ENCODE measurements at regions not wholly inside any gene's neighbourhood (a gene's known extent, or its start where the extent isn't known, plus 50 kb on each side); places are given as distances from the start of the nearest gene placed in this dataset.

GRCh38 chrX:4670606-4671005, 957.2 kb upstream of the PRKX start:
- TF ChIP-seq CTCF (IDR thresholded peaks at IDR 0.05) = no peak
- Histone ChIP-seq H3K9me3 (no peaks in the 10 kb centered on the region), H3K36me3 (no peaks in the 10 kb centered on the region), H3K27me3 (no peaks in the 10 kb centered on the region), H3K4me1 (no peaks in the 10 kb centered on the region), H3K27ac (no peak overlapping the region), H3K4me3 (no peak overlapping the region)
- no peak for DNase-seq
- no peak for ATAC-seq
- intact Hi-C loops (cut with DNase I) = no loop called here
- 67 to 85% methylated on average over 5 of the region's 5 CpGs for WGBS, 2 donors

GRCh38 chrX:4668802-4669536, 955.5 kb upstream of the PRKX start:
- intact Hi-C loops (cut with DNase I) = no loop called here
- no peak for ATAC-seq
- H3K4me1 ChIP-seq = no peaks in the 10 kb centered on the region
- DNase-seq = no peak
- no peaks in the 10 kb centered on the region for H3K36me3 ChIP-seq
- H3K9me3 ChIP-seq = no peaks in the 10 kb centered on the region
- TF ChIP-seq CTCF (IDR thresholded peaks at IDR 0.05) = no peak
- no peak overlapping the region for H3K27ac ChIP-seq
- H3K4me3 ChIP-seq = no peak overlapping the region
- H3K27me3 ChIP-seq = no peaks in the 10 kb centered on the region
- WGBS, 2 donors = 72 to 77% methylated on average over 7 of the region's 7 CpGs

GRCh38 chrX:4663085-4663484, 949.6 kb upstream of the PRKX start:
- TF ChIP-seq CTCF (IDR thresholded peaks at IDR 0.05) = no peak
- no peaks in the 10 kb centered on the region for H3K27me3 ChIP-seq
- WGBS, 2 donors = 70 to 75% methylated on average over 3 of the region's 3 CpGs
- no peak overlapping the region for H3K27ac ChIP-seq
- intact Hi-C loops (cut with DNase I) = no loop called here
- no peak for DNase-seq
- no peaks in the 10 kb centered on the region for H3K36me3 ChIP-seq
- no peaks in the 10 kb centered on the region for H3K4me1 ChIP-seq
- no peak overlapping the region for H3K4me3 ChIP-seq
- peaks cover 0 to 31% (median 0%) of the 10 kb centered on the region in 11 donors for H3K9me3 ChIP-seq
- ATAC-seq = no peak

- no peaks in the 10 kb centered on the region for H3K27me3 ChIP-seq
- H3K36me3 ChIP-seq = no peaks in the 10 kb centered on the region
- 74 to 80% methylated on average over 5 of the region's 5 CpGs for WGBS, 2 donors
- intact Hi-C loops (cut with DNase I) = no loop called here
- DNase-seq (no peak), ATAC-seq (no peak)
- no peak for TF ChIP-seq CTCF (IDR thresholded peaks at IDR 0.05)
- H3K9me3 ChIP-seq = peaks cover 0 to 31% (median 0%) of the 10 kb centered on the region in 11 donors
- no peaks in the 10 kb centered on the region for H3K4me1 ChIP-seq
- no peak overlapping the region for H3K27ac ChIP-seq
- H3K4me3 ChIP-seq = no peak overlapping the region
Measured at GRCh38 chrX:4661771-4662170, 948.3 kb upstream of the PRKX start.
